K562 (cell line): ENCODE measurements at regions not wholly inside any gene's neighbourhood (a gene's known extent, or its start where the extent isn't known, plus 50 kb on each side); places are given as distances from the start of the nearest gene placed in this dataset.

Source experiments
- ATAC-seq: fragments of 200-7000 bp; cut with Tn5 transposase; 3 replicates; pipeline ENCODE4 v1.9.1; 2020; ENCODE audit warnings: moderate library complexity
- BruUV-seq: library from RNA; stranded (reverse); fragments of 400-500 nt; replicated peaks from 2 replicates; lab custom pipeline; 2021; lab: Mats Ljungman, UMichigan
- CTCF ChIA-PET: fragments of 300-600 bp; formaldehyde crosslinking; extraction: SDS; loops from one replicate; lab custom pipeline; 2021; ENCODE audit warnings: low intra/inter-chr PET ratio; lab: Yijun Ruan, JAX
- POLR2A ChIA-PET: fragments of 300-600, 350-650 bp; sonication (Branson Sonifier 250); formaldehyde crosslinking; extraction: SDS; loops from one replicate; lab custom pipeline; 2021; ENCODE audit warnings: antibody characterized with exemption, inconsistent platforms; lab: Yijun Ruan, JAX
- DNase-seq, 4 experiments: peaks; one replicate each; pipeline versions ENCODE4 v3.0.0 to v3.0.0-alpha.2; 2011 to 2018; ENCODE audit warnings: low spot score in 3 of 4, mixed read lengths in 3 of 4; ENCODE audit errors: extremely low read depth in 1 of 4
- FAIRE-seq: peaks from 2 replicates; lab custom pipeline; 2011; peaks lifted over from hg19 to GRCh38; lab: Jason Lieb, UNC
- H2AFZ ChIP-seq: 2 replicates; pipeline ENCODE4 v1.6.0; 2011; ENCODE audit warnings: low read depth, low read length, control low read depth, inconsistent platforms
- H3K27ac ChIP-seq: fragments of 200-600 bp; 3 replicates; pipeline ENCODE4 v1.8.0; 2011; ENCODE audit warnings: low read depth, mild to moderate bottlenecking, control low read depth, inconsistent platforms, low read length, moderate library complexity, mixed read lengths; ENCODE audit errors: extremely low read depth
- H3K27me3 ChIP-seq, 2 experiments: fragments of 300-600 bp in 1 of 2; 2 replicates in 1 of 2; 3 replicates in 1 of 2; pipeline versions ENCODE4 v1.6.0 to v1.8.0; 2011; ENCODE audit warnings: inconsistent platforms in 2 of 2, low read length in 2 of 2, mild to moderate bottlenecking in 1 of 2, mixed read lengths in 1 of 2, moderate library complexity in 1 of 2; ENCODE audit not compliant: control insufficient read depth in 2 of 2, insufficient read depth in 2 of 2
- H3K36me3 ChIP-seq: fragments of 300-600 bp; 3 replicates; pipeline ENCODE4 v1.8.0; 2011; ENCODE audit warnings: mild to moderate bottlenecking, low read length, inconsistent platforms; ENCODE audit not compliant: control insufficient read depth, insufficient read depth
- H3K4me1 ChIP-seq, 2 experiments: fragments of 200-600 bp in 1 of 2; replicated peaks in 1 of 2; 2 replicates in 1 of 2; 3 replicates in 1 of 2; pipeline versions ENCODE4 v1.5.1 to v1.8.0; 2011; ENCODE audit warnings: inconsistent platforms in 2 of 2, low read length in 2 of 2, mild to moderate bottlenecking in 1 of 2, mixed read lengths in 1 of 2, moderate library complexity in 1 of 2; ENCODE audit not compliant: control insufficient read depth in 2 of 2, insufficient read depth in 2 of 2
- H3K4me2 ChIP-seq: 2 replicates; pipeline ENCODE4 v1.6.1; 2011; ENCODE audit warnings: low read length, control low read depth, inconsistent platforms, mixed read lengths; ENCODE audit not compliant: insufficient read depth
- H3K4me3 ChIP-seq: fragments of 200-600 bp; sonication (generic), shearing (Covaris generic); 2 replicates; pipeline ENCODE4 v1.5.1; 2016; ENCODE audit warnings: control low read depth, inconsistent platforms
- H3K79me2 ChIP-seq: fragments of 200-600 bp; 3 replicates; pipeline ENCODE4 v1.8.0; 2011; ENCODE audit warnings: low read length, inconsistent platforms; ENCODE audit not compliant: control insufficient read depth, insufficient read depth
- H3K9ac ChIP-seq, 2 experiments: 2 replicates each; pipeline versions ENCODE4 v1.6.0 to v1.6.1; 2011; ENCODE audit warnings: low read depth in 2 of 2, low read length in 2 of 2, control low read depth in 1 of 2, inconsistent platforms in 1 of 2, mild to moderate bottlenecking in 1 of 2, mixed read lengths in 1 of 2; ENCODE audit not compliant: insufficient read depth in 1 of 2
- H3K9me1 ChIP-seq: one replicate; pipeline ENCODE4 v1.6.0; 2011; ENCODE audit warnings: inconsistent platforms, mild to moderate bottlenecking, low read length, moderate library complexity; ENCODE audit not compliant: control insufficient read depth, insufficient read depth
- H3K9me3 ChIP-seq: replicated peaks from 2 replicates; pipeline ENCODE4 v1.5.1; 2011; ENCODE audit warnings: low read depth, low read length, inconsistent platforms; ENCODE audit not compliant: control insufficient read depth, insufficient read depth
- H4K20me1 ChIP-seq: replicated peaks from 2 replicates; pipeline ENCODE4 v1.6.1; 2011; ENCODE audit warnings: low read length, inconsistent platforms, mixed read lengths; ENCODE audit not compliant: control insufficient read depth, insufficient read depth
- HNRNPUL1 ChIP-seq: fragments of 200-400 bp; formaldehyde crosslinking; IDR thresholded peaks from 2 replicates; pipeline ENCODE4 v1.6.1; 2017; ENCODE audit warnings: low read length
- KDM4B ChIP-seq, 2 experiments: fragments of 450-650 bp in 1 of 2; sonication (generic) in 1 of 2; IDR thresholded peaks; 2 replicates each; pipeline ENCODE4 v1.6.1; 2016 to 2017; ENCODE audit warnings: borderline replicate concordance in 2 of 2, antibody characterized with exemption in 1 of 2, low read depth in 1 of 2, mild to moderate bottlenecking in 1 of 2
- KLF10 ChIP-seq: fragments of 250-450 bp; sonication (Bioruptor Pico); IDR thresholded peaks from 2 replicates; pipeline ENCODE4 v1.6.1; 2021; ENCODE audit warnings: matching md5 sums
- NCOA4 ChIP-seq: fragments of 450-650 bp; IDR thresholded peaks from 2 replicates; pipeline ENCODE4 v1.6.1; 2018; ENCODE audit warnings: mild to moderate bottlenecking; ENCODE audit not compliant: partially characterized antibody
- NR2C1 ChIP-seq, 2 experiments: fragments of 450-650 bp; IDR thresholded peaks; 2 replicates each; pipeline ENCODE4 v1.6.1; 2017; ENCODE audit warnings: mild to moderate bottlenecking in 2 of 2, antibody characterized with exemption in 1 of 2, inconsistent platforms in 1 of 2, missing compliant biosample characterization in 1 of 2, missing genetic modification characterization in 1 of 2
- SMARCA5 ChIP-seq: fragments of 450-650 bp; IDR thresholded peaks from 2 replicates; pipeline ENCODE4 v1.6.1; 2016
- SP2 ChIP-seq: IDR thresholded peaks from 2 replicates; pipeline ENCODE4 v1.6.1; 2011; ENCODE audit warnings: mild to moderate bottlenecking, low read depth, low read length, moderate library complexity; ENCODE audit not compliant: poor library complexity, severe bottlenecking; ENCODE audit errors: extremely low read depth
- ZNF668 ChIP-seq: fragments of 250-450 bp; sonication (Bioruptor Pico); IDR thresholded peaks from 2 replicates; pipeline ENCODE4 v1.8.0; 2022; ENCODE audit warnings: mild to moderate bottlenecking, inconsistent platforms
- WGBS: fragments of 100-300 bp; shearing (Covaris generic); methylation state at CpG from one replicate; pipeline ENCODE4 v1.1.6; 2016; ENCODE audit warnings: low coverage, mixed read lengths; ENCODE audit not compliant: insufficient coverage; ENCODE audit errors: missing lambda C conversion rate; 5-methylcytosine and 5-hydroxymethylcytosine counted together
- in situ Hi-C: fragments of 300-500 bp; cut with MboI; formaldehyde crosslinking; loops from 4 replicates; pipeline ENCODE4 v1.15.0; 2018; ENCODE audit warnings: inconsistent platforms, mixed read lengths
- intact Hi-C: fragments of 100-400 bp; cut with micrococcal nuclease; formaldehyde crosslinking; loops from 2 replicates; pipeline ENCODE4 v1.14.2; 2022
- TF ChIP-seq, protein P1 (sequence below): fragments of 200-400 bp; formaldehyde crosslinking; IDR thresholded peaks from 2 replicates; pipeline ENCODE4 v1.6.1; 2017; ENCODE audit warnings: mild to moderate bottlenecking, low read depth, low read length, moderate library complexity
- TF ChIP-seq, protein P2 (sequence below): fragments of 450-650 bp; IDR thresholded peaks from one replicate; pipeline ENCODE4 v1.6.1; 2018; ENCODE audit warnings: mild to moderate bottlenecking, moderate library complexity; ENCODE audit not compliant: partially characterized antibody
- TF ChIP-seq, protein P3 (sequence below): sonication (generic); formaldehyde crosslinking; IDR thresholded peaks from 2 replicates; pipeline ENCODE4 v1.8.0; 2022; ENCODE audit warnings: missing genetic modification reagents, mild to moderate bottlenecking, moderate library complexity, borderline replicate concordance

DNA sequence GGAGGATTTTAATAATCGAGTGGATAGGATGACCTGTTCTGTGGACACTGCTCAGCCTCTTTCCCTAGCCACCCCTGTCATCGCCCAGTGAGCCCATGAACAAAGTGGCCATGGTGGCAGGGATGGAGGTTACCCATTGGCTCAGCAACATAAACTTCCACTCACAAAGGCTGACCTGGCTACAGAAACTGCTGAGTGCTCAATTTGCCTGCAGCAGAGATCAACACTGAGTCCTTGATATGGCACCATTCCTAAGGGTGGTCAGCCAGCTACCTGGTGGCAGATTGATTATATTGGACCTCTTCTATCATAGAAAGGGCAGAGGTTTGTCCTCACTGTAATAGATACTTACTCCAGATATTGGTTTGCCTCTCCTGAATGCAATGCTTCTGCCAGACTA, 465.4 kb upstream of the FBXO33 start:
- Histone ChIP-seq H3K27ac (no peak overlapping the region), H3K36me3 (no peaks in the 10 kb centered on the region), H3K9ac (no peak overlapping the region), H3K79me2 (no peaks in the 10 kb centered on the region; the same call in 2 of the 3 replicates), H2AFZ (no peak overlapping the region), H3K4me1 (no peaks in the 10 kb centered on the region), H3K4me2 (no peak overlapping the region), H3K9me1 (no peaks in the 10 kb centered on the region), H3K4me3 (no peak overlapping the region), H3K9me3 (no peaks in the 10 kb centered on the region), H4K20me1 (no peaks in the 10 kb centered on the region), H3K27me3 (no peaks in the 10 kb centered on the region)
- no peak for DNase-seq
- in situ Hi-C loops, result no loop called here
- 0% methylated on average over 2 of the region's 2 CpGs for WGBS
- FAIRE-seq, result no peak
- CTCF ChIA-PET, result no interaction called here
- POLR2A ChIA-PET, result no interaction called here
- no TSS peak for BruUV-seq
- TF ChIP-seq SP2 (no peak), KDM4B (IDR thresholded peaks at IDR 0.05; ENCODE audit: borderline replicate concordance in 2 of 2, low read depth in 1 of 2) (no peak), KLF10 (no peak), SMARCA5 (no peak), ZNF668 (CRISPR knock-in tag) (no peak), NCOA4 (no peak), HNRNPUL1 (no peak), NR2C1 (IDR thresholded peaks at IDR 0.05) (no peak), NR2C1 (tag; IDR thresholded peaks at IDR 0.05) (no peak)
- TF ChIP-seq, protein P1, sequence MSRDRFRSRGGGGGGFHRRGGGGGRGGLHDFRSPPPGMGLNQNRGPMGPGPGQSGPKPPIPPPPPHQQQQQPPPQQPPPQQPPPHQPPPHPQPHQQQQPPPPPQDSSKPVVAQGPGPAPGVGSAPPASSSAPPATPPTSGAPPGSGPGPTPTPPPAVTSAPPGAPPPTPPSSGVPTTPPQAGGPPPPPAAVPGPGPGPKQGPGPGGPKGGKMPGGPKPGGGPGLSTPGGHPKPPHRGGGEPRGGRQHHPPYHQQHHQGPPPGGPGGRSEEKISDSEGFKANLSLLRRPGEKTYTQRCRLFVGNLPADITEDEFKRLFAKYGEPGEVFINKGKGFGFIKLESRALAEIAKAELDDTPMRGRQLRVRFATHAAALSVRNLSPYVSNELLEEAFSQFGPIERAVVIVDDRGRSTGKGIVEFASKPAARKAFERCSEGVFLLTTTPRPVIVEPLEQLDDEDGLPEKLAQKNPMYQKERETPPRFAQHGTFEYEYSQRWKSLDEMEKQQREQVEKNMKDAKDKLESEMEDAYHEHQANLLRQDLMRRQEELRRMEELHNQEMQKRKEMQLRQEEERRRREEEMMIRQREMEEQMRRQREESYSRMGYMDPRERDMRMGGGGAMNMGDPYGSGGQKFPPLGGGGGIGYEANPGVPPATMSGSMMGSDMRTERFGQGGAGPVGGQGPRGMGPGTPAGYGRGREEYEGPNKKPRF, result no peak
- TF ChIP-seq, protein P2, sequence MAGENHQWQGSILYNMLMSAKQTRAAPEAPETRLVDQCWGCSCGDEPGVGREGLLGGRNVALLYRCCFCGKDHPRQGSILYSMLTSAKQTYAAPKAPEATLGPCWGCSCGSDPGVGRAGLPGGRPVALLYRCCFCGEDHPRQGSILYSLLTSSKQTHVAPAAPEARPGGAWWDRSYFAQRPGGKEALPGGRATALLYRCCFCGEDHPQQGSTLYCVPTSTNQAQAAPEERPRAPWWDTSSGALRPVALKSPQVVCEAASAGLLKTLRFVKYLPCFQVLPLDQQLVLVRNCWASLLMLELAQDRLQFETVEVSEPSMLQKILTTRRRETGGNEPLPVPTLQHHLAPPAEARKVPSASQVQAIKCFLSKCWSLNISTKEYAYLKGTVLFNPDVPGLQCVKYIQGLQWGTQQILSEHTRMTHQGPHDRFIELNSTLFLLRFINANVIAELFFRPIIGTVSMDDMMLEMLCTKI, result no peak
- TF ChIP-seq, protein P3, sequence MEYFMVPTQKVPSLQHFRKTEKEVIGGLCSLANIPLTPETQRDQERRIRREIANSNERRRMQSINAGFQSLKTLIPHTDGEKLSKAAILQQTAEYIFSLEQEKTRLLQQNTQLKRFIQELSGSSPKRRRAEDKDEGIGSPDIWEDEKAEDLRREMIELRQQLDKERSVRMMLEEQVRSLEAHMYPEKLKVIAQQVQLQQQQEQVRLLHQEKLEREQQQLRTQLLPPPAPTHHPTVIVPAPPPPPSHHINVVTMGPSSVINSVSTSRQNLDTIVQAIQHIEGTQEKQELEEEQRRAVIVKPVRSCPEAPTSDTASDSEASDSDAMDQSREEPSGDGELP (CRISPR knock-in tag), result no peak
- ATAC-seq, result no peak
- intact Hi-C loops, result no loop called here
